ENCODE measurements at regions not wholly inside any gene's neighbourhood (a gene's known extent, or its start where the extent isn't known, plus 50 kb on each side); places are given as distances from the start of the nearest gene placed in this dataset.
"Not testable (repeated sequence)": the region's sequence is repeated elsewhere in the genome, so short reads cannot be mapped to it uniquely, and the experiment has no call there.

- TF ChIP-seq CTCF (IDR thresholded peaks at IDR 0.05; ENCODE audit: low read depth, low read length), result no peak
- no peak overlapping the region for H3K4me3 ChIP-seq (replicated peaks in 1 of 2; ENCODE audit: low read depth in 2 of 2, low read length in 2 of 2)
- DNase-seq (ENCODE audit: low read depth in 2 of 2), result no peak
Measured at GRCh38 chr3:31095255-31095654, 200.8 kb upstream of the GADL1 start.

GRCh38 chr3:31096661-31097395, 202.4 kb upstream of the GADL1 start:
- TF ChIP-seq CTCF (IDR thresholded peaks at IDR 0.05; ENCODE audit: low read depth, low read length), result no peak
- DNase-seq (ENCODE audit: low read depth in 2 of 2), result no peak

GRCh38 chr3:31100519-31100918, 206.1 kb upstream of the GADL1 start:
- TF ChIP-seq CTCF (IDR thresholded peaks at IDR 0.05; ENCODE audit: low read depth, low read length), result no peak
- H3K4me3 ChIP-seq (replicated peaks in 1 of 2; ENCODE audit: low read depth in 2 of 2, low read length in 2 of 2), result no peak overlapping the region
- no peak for DNase-seq (ENCODE audit: low read depth in 2 of 2)

More at GRCh38 chr3:31096661-31097395, 202.4 kb upstream of the GADL1 start:
- no peak overlapping the region for H3K4me3 ChIP-seq (replicated peaks in 1 of 2; ENCODE audit: low read depth in 2 of 2, low read length in 2 of 2)

GRCh38 chr3:31101285-31101684, 206.8 kb upstream of the GADL1 start:
- DNase-seq (ENCODE audit: low read depth in 2 of 2), result not testable (repeated sequence)

GRCh38 chr3:31102196-31102879, 207.9 kb upstream of the GADL1 start:
- no peak overlapping the region for H3K4me3 ChIP-seq (replicated peaks in 1 of 2; ENCODE audit: low read depth in 2 of 2, low read length in 2 of 2)
- no peak for DNase-seq (ENCODE audit: low read depth in 2 of 2)
- no peak for TF ChIP-seq CTCF (IDR thresholded peaks at IDR 0.05; ENCODE audit: low read depth, low read length)

More at GRCh38 chr3:31101285-31101684, 206.8 kb upstream of the GADL1 start:
- not testable (repeated sequence) for H3K4me3 ChIP-seq (replicated peaks in 1 of 2; ENCODE audit: low read depth in 2 of 2, low read length in 2 of 2)

GRCh38 chr3:31103181-31103580, 208.7 kb upstream of the GADL1 start:
- DNase-seq (ENCODE audit: low read depth in 2 of 2), result no peak
- TF ChIP-seq CTCF (IDR thresholded peaks at IDR 0.05; ENCODE audit: low read depth, low read length), result no peak

GRCh38 chr3:31103623-31104180, 209.2 kb upstream of the GADL1 start:
- DNase-seq (ENCODE audit: low read depth in 2 of 2), result peak in 1 of 2 donors; percentile 10
- H3K4me3 ChIP-seq (replicated peaks in 1 of 2; ENCODE audit: low read depth in 2 of 2, low read length in 2 of 2), result no peak overlapping the region
- TF ChIP-seq CTCF (IDR thresholded peaks at IDR 0.05; ENCODE audit: low read depth, low read length), result no peak

More at GRCh38 chr3:31103181-31103580, 208.7 kb upstream of the GADL1 start:
- H3K4me3 ChIP-seq (replicated peaks in 1 of 2; ENCODE audit: low read depth in 2 of 2, low read length in 2 of 2), result no peak overlapping the region

Measured in cardiac fibroblast (primary cell).